ENCODE measurements at regions not wholly inside any gene's neighbourhood (a gene's known extent, or its start where the extent isn't known, plus 50 kb on each side); places are given as distances from the start of the nearest gene placed in this dataset.

DNA sequence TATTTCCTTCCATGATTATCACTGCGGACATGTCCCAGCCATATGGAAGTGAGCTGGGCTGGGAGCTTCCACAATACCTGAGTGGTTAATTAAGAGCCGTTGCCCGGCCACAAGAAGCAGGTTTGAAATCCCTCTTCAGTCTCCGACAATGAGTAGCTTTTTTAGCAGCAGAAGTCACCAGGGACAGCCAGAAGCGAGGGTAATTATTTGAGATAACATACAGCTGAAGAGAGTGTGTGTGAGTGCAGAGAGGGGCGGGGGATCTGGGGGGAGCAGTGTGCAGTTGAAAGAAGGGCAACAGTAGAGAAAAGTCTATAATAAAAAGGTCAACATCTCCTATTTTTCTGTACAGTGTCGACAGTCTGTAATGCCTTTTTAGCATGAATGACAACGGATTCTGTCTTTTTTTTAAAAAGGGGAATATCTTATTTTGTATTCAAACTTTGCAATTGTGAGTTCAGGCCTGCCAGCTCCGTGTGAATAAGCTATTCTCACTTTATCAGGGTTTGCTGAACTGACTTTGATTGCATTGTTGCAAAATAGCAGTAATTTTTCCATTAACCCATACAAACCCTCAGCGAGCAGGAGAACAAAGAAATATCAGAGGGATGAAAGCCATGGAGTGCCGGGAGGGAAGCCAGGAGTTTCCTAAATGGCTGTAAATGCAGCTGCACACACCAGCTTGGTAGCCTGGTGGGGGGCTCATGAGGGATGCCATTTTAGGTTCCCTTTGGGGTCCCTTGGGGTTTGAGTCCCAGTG lies 220.3 kb upstream of the IRX3 start:
- no peak for DNase-seq

DNA sequence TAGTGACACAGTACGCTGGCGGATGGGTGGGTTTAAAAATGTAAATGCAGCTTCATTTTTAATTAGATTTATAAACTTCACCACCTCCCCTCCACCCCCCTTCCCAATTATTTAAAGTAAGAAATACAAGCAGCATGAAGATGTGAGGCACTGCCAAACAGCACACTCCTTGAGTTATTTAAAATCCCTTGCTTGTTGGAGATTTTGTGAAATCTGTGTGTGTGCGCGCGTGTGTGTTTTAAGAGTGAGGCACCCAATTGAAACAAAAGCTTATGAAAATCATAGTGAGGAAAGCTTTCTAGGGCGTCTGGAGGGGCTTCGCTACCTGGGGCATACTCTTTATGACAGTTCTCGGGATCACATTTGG lies 219.6 kb upstream of the IRX3 start:
- no peak for DNase-seq

DNA sequence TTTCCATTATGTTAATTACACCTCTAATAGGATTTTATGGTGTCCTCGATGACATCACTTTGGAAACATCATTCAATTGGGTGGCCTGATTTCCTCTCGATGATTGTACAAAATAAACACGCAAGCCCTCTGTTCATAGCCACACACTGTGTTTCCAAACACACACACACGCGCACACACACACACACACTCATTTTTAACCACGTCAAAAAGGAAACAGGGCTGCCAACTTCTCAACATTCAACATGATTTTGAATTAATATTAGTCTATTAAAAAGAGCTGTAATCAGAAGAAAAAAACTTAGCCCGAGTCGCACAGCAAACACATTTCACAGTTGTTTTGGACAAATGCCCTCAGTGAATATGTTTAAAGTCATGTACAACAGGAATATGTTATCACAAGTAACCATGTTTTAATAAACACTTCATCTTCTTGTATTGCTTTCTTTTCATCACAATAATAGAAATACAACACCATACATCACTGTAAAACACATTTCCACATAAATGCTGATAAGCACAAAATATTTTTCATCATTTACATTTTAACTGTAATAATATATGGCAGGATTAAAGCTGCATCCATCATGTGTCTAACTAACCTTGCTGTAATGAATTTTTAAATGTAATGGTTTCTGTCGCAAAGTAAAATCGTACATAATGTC lies 219.1 kb upstream of the IRX3 start:
- no peak for DNase-seq

DNA sequence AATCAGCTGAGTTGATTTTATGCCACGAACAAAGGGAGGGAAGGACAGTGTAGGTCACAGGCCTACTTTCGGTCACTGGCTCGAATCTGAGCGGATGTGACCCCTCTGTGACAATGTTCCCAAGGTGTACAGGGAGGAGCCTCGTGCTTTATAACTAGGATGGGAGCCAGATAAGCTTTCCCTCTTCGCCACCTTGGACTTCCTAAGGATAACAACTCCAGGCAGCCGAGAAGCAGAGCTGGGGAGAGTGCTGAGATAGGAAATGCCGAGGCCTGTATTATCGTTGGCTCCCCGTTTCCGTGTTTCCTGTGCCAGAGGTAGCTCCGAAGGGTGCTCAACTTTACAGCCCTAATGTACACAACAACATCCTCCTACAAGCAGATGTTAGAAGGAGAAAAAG lies 217.8 kb upstream of the IRX3 start:
- DNase-seq, result no peak

DNA sequence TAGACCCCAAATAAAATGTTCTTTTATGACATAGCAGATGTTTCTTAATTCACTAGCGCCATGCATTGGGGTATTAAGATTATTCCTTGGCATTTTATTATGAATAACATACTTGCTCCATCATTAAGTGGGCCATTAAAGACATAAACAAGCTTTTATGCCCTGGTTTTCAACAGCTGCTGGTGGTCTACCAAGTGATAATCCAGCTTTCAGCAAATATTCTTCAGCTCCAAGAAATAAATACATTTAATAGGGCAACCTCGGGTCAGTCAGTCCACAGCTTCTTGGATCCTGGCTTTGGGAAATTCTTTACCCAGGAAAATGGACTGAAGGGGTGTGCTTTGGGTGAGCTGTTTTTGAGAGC lies 217.3 kb upstream of the IRX3 start:
- no peak for DNase-seq

DNA sequence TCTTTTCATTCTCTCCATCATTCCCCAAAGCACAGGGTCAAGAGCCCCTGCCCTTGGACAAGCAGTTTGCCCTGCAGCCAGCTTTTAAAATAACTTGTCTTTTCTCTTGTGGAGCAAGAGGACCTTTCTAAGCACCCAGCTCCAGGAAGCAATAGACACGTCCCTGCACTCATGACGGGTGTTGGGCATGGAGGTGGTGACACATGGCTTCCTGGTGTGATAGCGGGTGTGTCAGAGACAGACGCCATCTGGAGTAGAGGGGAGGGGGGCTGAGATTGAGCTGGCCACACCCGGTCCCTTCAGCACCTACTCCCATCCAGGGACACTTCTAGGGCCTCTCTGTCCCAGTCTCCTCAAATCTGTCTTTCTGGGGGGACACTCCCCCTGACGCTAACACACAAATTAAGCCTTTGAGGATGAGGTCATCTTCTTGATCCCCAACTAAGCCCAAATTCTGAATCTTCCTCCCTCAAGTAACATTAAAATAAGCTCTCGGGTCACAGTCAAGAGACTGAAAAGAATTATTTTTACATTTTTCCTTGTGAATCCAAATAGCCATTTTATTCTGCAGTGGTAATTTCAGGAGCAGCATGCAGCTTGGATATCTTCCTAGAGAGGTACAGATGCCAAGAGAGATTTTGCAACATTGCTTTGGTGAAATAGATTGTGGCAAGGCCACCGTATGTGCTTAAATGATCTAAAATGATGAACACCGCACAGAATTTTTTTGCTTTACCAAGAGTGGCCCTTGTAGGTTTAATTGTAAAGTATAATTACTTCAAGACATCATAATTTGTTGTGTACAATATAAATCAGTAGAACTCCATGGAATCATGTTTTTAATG lies 216.6 kb upstream of the IRX3 start:
- DNase-seq, result no peak

DNA sequence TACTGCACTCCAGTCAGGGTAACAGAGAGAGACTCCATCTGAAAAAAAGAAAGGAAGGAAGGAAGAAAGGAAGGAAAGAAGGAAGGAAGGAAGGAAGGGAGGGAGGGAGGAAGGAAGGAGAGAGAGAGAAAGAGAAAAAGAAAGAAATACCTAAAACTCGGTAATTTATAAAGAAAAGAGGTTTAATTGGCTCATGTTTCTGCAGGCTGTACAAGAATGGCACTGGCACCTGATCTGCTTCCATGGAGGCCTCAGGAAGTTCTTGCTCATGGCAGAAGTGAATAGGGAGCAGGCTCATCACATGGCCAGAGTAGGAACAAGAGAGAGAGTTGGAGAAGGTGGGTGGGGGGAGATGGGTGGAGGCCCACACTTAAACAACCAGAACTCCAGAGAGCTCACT lies 215.2 kb upstream of the IRX3 start:
- no peak for DNase-seq

DNA sequence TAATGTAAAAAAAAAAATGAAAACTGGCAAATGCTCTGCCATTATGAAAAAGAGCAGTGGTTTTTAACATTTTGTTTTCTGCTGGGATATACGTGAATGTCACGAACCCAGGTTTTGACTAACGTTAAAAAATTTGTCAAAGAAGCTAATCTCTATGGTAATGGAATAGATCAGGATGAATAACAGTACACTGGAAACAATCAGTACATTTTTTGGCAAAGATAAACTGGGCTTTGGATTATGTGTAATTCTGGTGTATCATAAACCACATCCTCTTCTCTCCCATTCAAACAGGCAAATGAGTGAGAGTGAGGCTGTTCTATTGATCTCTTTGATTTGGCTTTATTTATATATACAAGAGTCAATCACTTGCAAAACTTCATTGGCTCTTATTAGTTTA lies 207.0 kb upstream of the IRX3 start:
- no peak for DNase-seq

DNA sequence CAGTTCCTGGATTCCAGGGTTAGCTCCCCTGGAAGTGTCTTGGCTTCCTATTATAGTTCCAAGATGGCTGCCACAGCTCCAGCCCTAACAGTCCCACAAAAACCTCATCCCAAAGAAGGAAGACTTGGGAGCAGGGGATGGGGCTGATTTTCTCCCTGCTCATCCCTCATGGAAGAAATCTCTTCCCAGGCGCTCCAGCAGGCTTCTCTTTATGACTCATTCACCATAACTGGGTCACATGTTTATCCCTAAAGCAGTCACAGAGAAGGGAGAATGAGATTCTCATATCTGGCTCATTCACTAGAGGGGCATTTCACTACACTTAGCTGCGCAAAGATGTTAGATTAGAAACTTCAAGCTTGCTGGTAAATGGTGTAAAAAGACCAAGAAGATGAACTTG lies 206.5 kb upstream of the IRX3 start:
- DNase-seq, result no peak

DNA sequence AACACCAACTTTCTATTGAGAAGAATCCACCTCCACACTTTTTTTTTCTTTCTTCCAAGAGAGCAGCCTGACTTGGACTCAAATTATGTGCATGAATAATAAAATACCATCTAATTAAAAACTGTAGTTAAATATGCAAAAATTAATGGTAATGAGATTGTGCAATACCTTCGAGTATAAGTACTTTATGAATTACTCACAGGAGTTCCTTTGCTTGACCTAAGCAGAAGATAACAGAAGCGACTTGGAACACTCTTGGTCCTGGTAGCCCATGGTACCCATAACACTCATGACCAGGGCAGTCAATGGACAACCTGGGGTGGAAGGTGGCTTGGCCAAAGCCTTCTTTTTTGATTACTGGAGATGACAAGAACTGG lies 203.5 kb upstream of the IRX3 start:
- DNase-seq, result no peak

DNA sequence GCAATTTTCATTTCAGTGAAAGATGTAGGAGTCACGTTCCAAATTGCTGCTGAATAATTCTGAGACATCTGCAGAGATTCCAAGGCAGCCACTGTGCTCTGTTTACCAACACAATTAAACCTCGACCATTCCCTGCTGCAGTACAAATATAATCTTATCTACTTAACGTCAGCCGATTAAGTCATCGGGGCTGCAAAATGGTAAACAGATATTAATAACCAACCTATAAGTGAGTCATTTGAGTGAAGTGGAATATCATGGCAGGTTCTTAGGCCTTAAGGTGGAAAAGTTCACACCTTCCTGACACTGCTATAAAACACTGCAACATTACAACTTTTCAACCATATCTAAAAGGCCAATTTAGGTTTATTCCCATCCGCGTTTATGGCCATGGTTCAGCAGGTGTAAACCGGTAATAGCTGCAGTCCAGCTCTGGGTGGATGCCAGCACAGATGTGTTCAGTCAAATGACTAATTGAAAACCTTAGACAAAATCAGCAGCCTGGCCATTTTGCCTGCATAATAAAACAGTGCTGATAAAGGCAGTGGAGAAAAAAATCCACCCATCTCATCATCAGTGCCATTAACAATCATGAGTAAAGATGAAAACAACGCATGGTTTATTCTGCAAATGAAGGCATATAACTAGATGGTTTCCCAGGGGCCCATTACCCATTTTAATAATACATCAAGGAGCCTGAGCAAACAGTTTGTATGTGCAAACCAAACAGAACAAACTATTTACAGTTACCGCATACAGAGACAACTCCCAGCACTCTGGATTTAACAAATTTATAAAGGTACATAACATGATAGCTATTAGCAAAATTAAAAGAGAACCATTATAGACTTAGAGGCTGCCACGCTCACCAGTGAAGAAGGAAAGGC lies 202.9 kb upstream of the IRX3 start:
- no peak for DNase-seq

DNA sequence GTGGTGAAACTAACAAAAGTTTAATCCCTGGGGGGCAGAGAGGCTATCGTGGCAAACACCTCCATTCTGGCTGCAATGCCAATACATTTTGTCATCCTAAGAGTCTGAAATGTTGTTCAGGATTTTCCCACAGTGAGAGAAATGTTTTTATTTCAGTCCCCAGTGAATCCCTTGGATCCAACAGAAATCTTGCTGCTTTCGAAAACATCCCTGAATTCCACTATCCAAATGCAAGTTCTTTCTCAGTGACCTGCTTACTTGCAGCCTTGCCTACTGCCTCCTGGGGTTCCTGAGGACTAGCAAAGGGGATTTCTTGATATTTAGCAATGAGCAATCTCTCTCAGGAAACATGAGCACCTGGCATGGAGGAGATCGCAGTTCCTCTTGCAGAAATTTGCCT lies 202.1 kb upstream of the IRX3 start:
- DNase-seq, result no peak

DNA sequence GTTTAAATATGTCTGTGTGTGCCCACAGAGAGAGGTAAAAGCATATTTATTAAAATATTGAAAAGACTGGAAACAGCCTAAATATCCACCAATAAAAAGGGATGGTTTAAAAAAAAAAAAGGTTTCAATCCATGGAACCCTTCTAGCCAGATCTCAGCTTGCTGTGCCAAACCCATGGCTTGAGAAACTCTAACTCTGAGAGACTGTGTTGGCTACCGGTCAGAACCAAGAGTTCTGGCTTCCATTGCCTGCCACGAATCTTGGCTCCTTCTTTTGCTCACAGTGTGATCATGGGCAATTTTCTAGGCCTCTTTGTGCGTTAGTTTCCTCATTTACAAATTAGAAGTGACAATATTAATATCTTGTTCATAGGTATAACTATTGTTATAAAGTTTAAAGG lies 201.3 kb upstream of the IRX3 start:
- no peak for DNase-seq

DNA sequence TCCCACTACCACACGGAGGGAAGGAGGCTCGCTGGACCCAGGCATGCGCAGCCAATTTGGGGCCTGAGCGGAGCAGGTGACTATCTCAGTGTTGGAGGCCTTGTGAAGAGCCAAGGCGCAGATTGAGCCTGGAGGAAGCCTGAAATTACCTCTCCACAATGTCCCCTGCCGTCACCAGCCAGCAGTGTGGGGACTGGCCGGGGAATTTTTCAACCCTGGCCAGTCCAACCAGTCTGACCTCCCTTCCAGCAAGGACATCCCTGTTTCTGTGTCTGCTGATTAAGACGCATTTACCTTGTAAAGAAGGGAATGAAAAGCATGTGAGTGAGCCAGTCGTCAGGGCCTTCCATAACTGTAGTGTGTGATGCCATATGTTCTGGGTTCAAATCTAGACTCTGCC lies 198.1 kb upstream of the IRX3 start:
- no peak for DNase-seq

DNA sequence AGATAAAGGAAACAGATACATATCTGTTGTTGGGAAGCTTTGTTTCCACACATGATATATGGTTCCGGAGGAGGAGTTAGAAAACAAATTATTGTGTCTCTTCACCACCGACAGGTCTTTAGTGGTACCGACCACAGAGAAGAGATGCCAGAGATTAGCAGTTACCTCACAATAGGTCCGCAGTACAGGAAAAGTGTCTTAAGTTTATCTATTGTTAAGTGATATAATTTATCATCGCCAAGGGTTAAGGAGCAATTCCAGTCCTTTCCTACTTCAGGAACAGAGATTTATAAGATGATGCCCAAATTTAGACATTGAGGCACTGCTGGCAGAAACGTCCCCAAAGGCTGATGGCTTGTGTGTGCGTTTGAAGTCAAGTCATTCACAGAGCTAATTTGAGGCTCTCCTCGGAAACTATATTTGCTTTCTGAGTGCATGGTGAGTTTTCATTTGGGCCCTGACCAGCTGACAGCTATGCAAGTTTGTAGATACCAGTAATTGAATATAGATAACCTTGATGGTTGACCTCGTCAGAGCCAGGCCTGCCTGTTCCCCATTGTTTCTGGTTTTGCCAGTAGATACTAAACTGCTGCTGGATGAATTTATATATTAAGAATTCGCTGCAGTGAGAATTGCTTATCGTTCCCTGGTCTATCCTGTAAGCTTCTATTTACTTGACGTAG lies 196.4 kb upstream of the IRX3 start:
- DNase-seq, result no peak

DNA sequence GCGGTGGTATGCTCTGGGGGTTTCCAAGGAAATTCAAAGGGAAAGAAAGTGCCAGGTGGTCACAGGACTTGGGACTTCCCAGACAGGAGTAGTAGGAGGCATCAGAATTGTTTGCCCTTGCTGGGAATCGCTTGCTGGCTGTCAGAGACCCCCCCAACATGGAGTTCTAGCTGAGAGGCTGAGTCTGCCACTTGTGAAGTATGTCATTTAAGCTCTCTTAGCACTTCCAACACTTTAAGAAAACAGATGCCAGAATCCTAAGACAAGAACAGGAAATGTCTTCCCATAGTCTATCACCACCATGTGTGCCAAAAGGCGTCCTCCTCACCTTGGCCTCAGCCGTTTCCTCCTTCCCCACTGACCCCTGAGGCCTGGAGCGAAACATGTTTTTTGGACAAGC lies 193.8 kb upstream of the IRX3 start:
- DNase-seq, result no peak

DNA sequence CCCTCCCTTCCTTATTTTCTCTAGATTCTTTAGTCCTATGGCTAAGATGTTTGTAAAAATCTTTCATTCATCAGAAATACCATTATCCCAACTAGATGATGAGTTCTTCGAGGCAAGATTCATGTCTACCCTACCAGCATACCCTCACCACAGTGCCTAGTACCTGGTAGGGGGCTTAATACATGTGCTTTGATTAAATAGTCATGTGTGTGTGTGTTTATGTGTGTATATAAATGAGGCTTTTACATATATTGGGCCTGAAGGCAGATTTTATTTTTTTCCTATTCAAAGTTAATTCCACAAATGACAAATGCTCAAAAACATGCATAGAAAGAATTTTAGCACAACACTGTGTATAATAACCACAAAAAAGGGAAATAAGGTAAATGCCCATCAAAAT lies 193.0 kb upstream of the IRX3 start:
- DNase-seq, result no peak

DNA sequence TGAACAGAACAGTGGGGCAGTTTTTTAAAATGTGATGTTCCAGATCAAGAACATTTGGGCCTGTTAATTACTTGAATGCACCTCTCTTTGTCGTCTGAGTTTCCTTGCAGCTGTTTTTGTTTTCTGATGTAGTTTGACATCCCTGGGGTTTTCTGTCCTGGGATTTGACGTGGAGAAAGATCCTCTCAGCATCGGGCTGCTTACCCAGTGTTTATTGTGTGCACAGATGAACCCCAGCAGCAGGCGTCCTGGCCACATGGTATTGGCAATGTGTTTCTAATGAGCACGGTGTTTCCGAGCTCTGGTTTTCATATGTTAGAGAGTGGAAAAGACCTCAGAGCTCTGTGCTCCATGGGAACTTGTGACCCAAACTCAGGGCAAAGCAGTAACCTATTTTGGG lies 191.1 kb upstream of the IRX3 start:
- no peak for DNase-seq

DNA sequence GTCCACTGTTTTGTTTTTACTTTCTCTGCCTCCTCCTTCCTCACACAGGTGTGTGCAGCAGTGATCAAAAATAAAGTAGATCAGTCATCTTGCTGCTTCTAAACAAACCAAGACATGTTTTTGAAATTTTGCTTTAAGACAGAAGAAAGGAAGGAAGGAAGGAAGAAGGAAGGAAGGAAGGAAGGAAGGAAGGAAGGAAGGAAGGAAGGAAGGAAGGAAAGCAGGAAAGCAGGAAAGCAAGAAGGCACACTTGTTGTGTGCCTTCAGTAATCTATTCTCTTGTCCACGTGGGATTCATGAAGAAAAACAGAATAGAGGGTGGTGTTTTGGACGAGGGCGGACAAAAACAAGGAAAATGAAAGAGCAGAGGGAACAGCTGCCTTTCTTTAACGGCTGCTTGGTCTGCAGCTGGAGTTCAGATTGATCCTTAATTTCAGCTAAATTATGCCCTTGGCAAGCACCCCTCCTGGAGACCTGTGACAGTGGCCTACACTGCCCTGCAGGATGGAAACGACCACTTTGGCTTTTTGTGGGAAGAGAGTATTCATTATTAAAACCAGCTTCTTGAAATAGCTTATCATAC lies 188.5 kb upstream of the IRX3 start:
- no peak for DNase-seq

DNA sequence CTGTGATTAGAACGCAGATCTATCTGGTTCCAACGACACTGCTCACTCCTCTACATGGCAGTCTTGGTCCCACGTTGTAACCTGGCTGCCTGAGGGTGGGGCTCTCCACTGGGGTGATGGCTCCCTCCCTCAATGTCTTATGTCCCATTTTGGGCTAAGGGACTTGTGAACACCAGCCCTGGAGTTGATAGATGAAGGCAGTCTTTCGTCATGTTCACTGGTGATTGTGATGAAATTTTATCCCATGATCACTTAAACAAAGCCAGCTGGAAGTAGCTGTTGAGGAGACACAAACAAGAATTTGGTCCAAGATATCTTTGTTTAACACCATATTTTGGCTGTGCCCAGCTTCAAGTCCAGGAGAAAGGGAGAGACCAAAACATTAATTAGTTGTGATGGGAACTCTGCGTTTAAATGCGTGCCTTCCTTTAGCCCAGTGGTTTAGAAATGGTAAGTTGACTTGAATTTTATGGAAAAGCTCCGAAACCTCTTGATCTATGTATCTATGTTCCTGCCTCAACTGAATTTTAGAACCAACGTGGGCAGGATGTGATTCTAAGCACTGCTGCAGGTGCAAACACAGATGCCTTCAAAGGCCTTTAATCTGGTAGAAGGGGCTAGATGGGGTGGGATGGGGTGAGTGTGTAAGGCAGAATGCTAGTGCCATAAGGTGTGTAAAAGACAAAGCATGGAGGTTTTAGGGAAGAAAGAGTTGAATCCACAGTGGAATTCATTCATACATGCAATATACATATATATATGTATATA lies 186.8 kb upstream of the IRX3 start:
- no peak for DNase-seq

DNA sequence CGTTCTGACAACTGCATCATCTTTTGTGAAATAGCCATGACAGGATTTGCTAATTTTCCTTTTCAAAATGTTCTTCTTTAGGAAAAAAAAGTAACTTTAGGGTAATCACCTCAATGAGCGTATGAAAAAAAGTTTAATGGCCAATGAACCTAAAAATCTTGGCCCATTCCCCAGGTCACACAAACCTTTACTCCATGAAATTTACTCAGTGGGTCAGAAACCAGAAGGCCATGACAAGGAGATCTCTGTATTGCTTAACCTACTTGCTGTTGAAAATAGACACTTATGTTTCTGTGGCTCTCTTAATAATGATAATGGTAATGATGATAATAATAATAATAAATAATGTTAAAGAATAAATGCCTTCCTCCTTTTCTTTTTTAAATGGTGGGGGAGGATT lies 180.8 kb upstream of the IRX3 start:
- DNase-seq, result no peak
